HUDEP-2 (cell line): ENCODE measurements at regions not wholly inside any gene's neighbourhood (a gene's known extent, or its start where the extent isn't known, plus 50 kb on each side); places are given as distances from the start of the nearest gene placed in this dataset.

Experiments
- DNase-seq, 76 experiments: peaks; one replicate each; lab custom pipeline; 2025; ENCODE audit not compliant: unreplicated experiment in 76 of 76; lab: John Stamatoyannopoulos, UW

DNA sequence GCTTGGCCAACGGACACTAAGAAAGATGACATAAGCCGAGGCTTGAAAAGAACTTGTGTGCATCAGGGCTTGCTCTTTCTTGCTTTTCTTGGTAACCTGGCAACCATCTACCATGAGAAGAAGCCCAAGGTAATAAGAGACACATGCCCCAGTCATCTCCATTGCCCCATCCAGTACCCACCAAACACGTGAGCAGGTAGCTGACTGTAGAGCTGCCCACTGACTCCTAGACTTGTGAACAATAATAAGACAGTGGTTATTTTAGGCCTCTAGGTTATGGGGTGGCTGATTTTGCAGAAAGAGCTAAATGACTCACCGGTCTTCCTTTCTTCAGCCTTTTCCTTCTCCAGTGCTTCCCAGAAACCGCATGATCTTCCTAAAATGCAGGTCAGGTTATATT lies 105.0 kb upstream of the JUN start:
- no peak for DNase-seq

GRCh38 chr1:58890113-58890512 lies 106.3 kb upstream of the JUN start:
- no peak for DNase-seq

GRCh38 chr1:58890609-58891008 lies 106.8 kb upstream of the JUN start:
- DNase-seq = no peak

GRCh38 chr1:58891347-58891746 lies 107.5 kb upstream of the JUN start:
- no peak for DNase-seq

GRCh38 chr1:58893257-58893869 lies 109.5 kb upstream of the JUN start:
- DNase-seq = no peak

DNA sequence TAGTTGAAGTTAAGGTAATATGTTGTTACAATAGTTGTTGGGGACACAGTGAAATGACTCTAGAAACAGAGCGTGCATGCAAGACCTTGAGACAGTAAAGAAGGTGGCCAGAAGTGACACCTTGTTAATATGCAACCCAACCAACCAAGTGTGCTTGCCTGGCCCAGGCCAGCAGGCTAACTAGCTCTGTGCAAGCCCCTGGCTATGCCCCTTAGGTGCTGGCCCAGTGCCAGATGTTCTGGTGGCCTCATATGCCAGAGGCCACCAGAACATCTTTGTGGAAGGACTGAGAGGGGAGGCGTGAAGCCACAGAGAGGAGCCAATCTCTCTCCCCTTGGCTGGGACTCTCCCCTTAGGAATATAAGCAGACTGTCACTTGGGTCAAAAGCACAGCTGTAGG lies 111.2 kb upstream of the JUN start:
- DNase-seq = no peak

DNA sequence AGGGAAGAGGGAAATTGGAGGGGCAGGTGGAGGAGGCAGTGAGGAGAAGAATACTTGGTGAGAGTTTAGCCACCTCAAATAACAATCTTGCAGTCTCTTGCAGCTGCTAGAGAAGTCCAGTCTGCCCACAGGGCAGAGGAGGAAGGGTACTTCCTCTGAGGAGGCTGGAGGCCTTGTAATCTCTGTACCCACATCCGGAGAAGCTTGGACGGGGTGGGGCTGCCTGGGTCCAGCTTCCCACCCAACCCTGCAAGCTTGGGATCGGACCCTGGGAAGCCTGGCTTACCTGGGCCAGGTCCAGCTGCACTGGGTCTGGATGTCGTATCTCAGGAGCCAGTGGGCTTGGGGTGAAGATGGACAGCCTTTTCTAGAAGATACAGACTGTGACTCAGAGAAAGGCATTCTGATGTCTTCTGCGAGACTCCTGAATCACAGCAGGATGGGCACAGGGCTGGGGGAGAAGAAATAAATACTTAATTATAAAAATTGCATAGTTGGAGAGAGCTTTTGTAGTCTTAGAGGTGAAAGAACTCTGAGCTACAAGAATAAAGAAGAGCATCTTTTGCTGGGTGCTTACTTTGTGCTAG lies 111.8 kb upstream of the JUN start:
- DNase-seq = peak in 2 of 76 experiments; percentile 7 to 8

- peak in 72 of 76 experiments; percentile 16 to 80 (median 60) for DNase-seq
These were observed 112.7 kb upstream of the JUN start for GRCh38 chr1:58896246-58897183.

- peak in 75 of 76 experiments; percentile 13 to 94 (median 84) for DNase-seq
These were observed 115.1 kb upstream of the JUN start for GRCh38 chr1:58898739-58899586.

GRCh38 chr1:58899587-58900271 lies 115.9 kb upstream of the JUN start:
- no peak for DNase-seq

- no peak for DNase-seq
These were observed 116.5 kb upstream of the JUN start for GRCh38 chr1:58900396-58900795.

- no peak for DNase-seq
These were observed 117.2 kb upstream of the JUN start for GRCh38 chr1:58901008-58901407.

GRCh38 chr1:58902830-58903513 lies 119.1 kb upstream of the JUN start:
- DNase-seq = no peak

GRCh38 chr1:58903514-58904298 lies 119.9 kb upstream of the JUN start:
- peak in 73 of 76 experiments; percentile 14 to 82 (median 67) for DNase-seq

DNA sequence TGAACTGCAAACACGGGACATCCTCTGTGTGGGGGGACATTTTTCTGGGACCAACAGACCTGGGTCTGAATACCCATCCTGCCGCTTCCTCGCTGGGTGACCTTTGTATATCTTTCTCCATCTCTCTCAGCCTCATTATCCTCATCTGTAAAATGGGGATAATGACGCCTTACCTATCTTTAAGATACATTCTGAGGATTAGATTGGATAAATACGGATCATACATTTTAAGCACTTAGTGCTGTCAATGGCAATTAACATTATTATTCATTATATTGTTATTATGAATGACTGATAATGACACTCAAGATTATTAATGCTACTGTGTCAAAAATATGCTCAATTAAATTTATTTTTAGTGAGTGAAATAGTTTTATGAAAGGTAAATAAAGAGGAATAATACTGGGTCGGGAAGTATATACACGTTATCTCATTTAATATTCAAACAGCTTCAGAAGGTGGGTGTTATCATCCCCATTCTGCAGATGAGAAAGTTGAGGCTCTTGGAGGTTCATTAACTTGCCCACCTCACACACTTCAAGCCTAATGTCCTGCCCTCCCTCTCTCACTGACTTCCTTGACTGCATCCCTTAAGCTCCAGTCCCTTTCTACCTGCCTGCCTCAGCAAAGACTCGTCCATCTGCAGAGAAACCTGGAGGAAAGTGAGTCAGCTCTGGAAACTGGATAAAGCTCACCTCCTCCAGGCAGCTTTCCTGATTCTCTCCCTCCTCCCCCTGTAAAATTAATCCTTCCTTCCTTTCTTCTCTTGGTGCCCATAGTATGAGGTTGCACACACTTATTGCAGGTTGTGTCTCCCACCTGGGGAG lies 120.7 kb upstream of the JUN start:
- DNase-seq = no peak

DNA sequence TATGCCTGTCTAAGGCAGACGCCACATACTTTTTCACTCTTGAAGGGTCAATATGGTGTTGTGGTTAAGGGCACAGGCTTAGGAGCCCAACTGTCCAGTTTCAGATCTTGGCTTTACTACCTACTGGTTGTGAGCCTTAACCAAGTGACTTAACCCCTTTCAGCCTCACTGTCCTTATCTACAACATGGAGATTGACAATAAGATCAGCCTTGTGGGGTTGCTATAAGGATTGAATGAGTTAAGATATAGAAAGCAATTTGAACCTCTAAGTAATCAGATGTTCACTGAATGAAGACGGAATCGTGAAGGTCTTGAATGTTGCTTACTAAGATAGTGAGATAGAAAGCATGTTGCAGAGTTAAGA lies 121.3 kb upstream of the JUN start:
- DNase-seq = no peak

DNA sequence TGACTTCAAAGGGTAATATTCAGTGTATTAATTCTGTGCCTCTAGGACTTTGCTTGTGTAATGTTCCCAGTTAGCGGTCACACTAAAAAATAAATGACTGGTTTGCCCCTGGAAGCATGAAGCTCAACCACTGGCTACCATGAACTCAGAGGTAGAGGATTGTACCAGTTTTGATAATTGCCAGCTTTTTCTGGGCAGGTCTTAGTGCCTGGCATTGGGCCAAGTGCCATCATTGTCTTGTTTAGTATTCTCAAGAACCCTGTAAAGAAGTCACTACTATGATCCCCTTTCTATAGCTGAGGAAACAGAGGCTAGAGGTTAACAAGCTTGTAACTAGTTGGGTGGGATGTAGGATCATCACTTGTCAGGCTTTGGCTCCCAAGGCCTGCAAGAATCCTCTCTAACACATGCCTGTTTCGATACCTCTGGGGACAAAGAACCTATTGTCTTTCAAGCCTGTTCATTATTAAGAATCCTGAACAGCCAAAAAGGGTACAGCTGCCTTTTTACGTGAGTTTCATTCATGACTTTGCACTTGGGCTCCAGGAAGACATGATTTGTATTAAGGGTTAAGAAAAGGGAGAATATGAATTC lies 121.9 kb upstream of the JUN start:
- peak in 1 of 76 experiments; percentile 15 for DNase-seq

DNA sequence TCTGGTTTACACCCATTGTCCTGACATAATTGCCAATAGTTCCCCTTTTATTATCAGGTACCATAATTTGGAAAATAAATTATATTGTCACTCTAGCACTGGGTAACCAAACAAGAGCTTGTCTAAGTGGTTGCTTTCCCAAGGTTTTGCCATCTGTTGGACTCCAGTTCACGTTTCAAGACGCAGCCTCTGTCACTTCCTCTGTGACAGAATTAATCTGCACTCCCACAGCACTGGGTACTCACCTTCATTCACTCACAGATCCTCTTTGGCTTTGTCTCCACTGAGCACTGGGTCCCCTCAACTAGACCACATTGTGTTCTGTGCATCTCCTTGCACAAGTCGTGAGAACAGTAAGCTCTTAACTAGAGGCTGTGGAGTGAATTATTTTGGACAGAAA lies 123.6 kb upstream of the JUN start:
- no peak for DNase-seq
